Panc1 (cell line): ENCODE measurements at regions not wholly inside any gene's neighbourhood (a gene's known extent, or its start where the extent isn't known, plus 50 kb on each side); places are given as distances from the start of the nearest gene placed in this dataset.

Experiments
- POLR2AphosphoS5 ChIP-seq: IDR thresholded peaks from 2 replicates; pipeline ENCODE4 v1.6.1; 2012; ENCODE audit warnings: mild to moderate bottlenecking, low read depth, low read length, moderate library complexity
- SIN3A ChIP-seq: IDR thresholded peaks from 2 replicates; pipeline ENCODE4 v1.6.1; 2012; ENCODE audit warnings: low read depth, mild to moderate bottlenecking, low read length, moderate library complexity, borderline replicate concordance; ENCODE audit not compliant: insufficient read depth
- TCF7L2 ChIP-seq: IDR thresholded peaks from 2 replicates; pipeline ENCODE4 v1.6.1; 2011; ENCODE audit warnings: mild to moderate bottlenecking, low read depth, low read length, inconsistent platforms
- TF ChIP-seq, protein P1 (sequence below): fragments of 450-650 bp; IDR thresholded peaks from 2 replicates; pipeline ENCODE4 v1.5.1; 2017; ENCODE audit warnings: mild to moderate bottlenecking
- TF ChIP-seq, protein P2 (sequence below), 2 experiments: IDR thresholded peaks; 2 replicates each; pipeline ENCODE4 v1.6.1; 2011 to 2012; ENCODE audit warnings: low read depth in 2 of 2, control low read depth in 1 of 2, low read length in 1 of 2, mild to moderate bottlenecking in 1 of 2, moderate library complexity in 1 of 2; ENCODE audit not compliant: insufficient read depth in 1 of 2

DNA sequence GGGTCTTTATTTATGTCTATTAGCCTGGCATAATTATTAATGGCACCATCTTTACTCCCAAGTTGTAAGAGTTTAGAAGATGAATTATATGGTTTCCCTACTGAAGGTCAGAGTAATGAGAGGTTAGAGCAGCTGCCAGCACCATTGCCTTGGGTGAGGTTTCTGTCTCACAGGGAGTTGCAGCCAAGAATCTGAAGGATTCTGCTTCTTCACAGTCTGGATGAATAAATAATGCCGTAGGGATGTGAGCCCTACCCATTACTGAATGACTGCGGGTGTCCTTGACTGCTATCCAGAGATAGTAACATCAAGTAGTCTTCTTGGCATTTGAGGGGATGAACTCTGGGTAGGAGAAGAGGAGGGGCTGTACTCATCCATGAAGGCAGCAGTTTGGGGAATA, 52.8 kb upstream of the SMIM36 start:
- TF ChIP-seq, protein P1, sequence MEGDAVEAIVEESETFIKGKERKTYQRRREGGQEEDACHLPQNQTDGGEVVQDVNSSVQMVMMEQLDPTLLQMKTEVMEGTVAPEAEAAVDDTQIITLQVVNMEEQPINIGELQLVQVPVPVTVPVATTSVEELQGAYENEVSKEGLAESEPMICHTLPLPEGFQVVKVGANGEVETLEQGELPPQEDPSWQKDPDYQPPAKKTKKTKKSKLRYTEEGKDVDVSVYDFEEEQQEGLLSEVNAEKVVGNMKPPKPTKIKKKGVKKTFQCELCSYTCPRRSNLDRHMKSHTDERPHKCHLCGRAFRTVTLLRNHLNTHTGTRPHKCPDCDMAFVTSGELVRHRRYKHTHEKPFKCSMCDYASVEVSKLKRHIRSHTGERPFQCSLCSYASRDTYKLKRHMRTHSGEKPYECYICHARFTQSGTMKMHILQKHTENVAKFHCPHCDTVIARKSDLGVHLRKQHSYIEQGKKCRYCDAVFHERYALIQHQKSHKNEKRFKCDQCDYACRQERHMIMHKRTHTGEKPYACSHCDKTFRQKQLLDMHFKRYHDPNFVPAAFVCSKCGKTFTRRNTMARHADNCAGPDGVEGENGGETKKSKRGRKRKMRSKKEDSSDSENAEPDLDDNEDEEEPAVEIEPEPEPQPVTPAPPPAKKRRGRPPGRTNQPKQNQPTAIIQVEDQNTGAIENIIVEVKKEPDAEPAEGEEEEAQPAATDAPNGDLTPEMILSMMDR = no peak
- no peak for TF ChIP-seq POLR2AphosphoS5
- TF ChIP-seq SIN3A = no peak
- TF ChIP-seq, protein P2, sequence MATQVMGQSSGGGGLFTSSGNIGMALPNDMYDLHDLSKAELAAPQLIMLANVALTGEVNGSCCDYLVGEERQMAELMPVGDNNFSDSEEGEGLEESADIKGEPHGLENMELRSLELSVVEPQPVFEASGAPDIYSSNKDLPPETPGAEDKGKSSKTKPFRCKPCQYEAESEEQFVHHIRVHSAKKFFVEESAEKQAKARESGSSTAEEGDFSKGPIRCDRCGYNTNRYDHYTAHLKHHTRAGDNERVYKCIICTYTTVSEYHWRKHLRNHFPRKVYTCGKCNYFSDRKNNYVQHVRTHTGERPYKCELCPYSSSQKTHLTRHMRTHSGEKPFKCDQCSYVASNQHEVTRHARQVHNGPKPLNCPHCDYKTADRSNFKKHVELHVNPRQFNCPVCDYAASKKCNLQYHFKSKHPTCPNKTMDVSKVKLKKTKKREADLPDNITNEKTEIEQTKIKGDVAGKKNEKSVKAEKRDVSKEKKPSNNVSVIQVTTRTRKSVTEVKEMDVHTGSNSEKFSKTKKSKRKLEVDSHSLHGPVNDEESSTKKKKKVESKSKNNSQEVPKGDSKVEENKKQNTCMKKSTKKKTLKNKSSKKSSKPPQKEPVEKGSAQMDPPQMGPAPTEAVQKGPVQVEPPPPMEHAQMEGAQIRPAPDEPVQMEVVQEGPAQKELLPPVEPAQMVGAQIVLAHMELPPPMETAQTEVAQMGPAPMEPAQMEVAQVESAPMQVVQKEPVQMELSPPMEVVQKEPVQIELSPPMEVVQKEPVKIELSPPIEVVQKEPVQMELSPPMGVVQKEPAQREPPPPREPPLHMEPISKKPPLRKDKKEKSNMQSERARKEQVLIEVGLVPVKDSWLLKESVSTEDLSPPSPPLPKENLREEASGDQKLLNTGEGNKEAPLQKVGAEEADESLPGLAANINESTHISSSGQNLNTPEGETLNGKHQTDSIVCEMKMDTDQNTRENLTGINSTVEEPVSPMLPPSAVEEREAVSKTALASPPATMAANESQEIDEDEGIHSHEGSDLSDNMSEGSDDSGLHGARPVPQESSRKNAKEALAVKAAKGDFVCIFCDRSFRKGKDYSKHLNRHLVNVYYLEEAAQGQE (IDR thresholded peaks at IDR 0.05; ENCODE audit: insufficient read depth in 1 of 2, low read depth in 2 of 2, low read length in 1 of 2) = no peak
- TF ChIP-seq TCF7L2 = no peak
